NOMO-1 treated with DMSO at 0.1 percent for 48 hours (cell line): ENCODE measurements at regions not wholly inside any gene's neighbourhood (a gene's known extent, or its start where the extent isn't known, plus 50 kb on each side); places are given as distances from the start of the nearest gene placed in this dataset.
"Not testable (repeated sequence)": the region's sequence is repeated elsewhere in the genome, so short reads cannot be mapped to it uniquely, and the experiment has no call there.

Experiments used
- DNase-seq: peaks from one replicate; lab custom pipeline; 2025; ENCODE audit not compliant: unreplicated experiment; lab: John Stamatoyannopoulos, UW

DNA sequence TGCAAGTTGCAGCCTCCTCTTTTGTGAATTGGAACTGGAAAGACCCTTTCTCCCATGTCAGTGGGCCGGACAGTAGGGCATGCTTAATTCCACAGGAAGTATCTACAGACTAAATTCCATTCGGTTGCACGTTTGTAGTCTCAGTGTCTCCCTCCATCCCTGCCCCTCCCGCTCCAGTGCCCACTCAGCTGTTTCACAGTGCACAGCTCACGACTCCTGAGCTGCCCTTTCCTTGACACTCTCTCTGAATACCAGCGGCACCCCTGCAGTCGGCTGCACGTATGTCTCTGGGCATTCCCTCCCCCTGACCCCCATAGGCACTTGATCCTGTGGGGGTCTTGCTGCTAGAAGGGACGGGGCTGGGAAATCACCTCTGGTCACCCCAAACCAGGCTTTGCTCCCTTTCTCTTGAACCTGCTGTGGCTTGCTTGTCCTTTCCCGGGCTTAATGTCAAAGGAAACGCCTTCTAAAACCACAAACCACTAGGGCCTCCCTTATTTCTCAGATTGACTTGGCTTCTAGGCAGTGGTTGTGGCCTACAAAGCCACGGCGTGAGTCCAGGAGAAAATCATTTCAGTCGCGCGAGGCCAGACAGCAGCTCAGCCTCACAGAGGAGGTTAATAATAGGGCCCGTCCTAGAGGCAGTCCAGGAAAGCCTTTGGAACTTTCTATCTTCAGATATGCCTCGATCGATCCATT, 365.3 kb upstream of the PROX1 start:
- peak; percentile 61 for DNase-seq

DNA sequence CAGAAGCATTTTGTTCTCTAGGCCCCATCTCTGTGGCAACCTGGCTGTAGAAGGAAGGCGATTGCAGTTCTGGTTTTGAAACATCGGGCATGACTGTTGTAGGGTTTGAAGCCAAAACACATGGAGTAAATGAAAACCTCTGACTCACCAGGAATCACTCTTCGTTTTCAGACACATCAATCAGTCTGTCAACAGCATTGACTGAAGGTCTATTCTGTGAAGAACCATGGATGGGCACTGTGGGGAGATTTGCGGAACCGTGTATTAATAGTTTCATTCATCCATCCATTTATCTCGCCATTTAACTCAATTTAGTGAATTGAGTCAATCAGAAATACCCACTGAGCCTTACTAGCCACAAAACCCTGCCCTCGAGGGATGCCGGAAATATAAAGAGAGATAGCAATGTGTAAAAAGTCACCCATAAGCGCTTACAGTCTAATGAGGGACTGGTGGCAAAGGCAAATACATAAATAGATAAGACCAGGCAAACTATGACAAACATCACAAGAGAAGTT, 364.6 kb upstream of the PROX1 start:
- peak; percentile 59 for DNase-seq

DNA sequence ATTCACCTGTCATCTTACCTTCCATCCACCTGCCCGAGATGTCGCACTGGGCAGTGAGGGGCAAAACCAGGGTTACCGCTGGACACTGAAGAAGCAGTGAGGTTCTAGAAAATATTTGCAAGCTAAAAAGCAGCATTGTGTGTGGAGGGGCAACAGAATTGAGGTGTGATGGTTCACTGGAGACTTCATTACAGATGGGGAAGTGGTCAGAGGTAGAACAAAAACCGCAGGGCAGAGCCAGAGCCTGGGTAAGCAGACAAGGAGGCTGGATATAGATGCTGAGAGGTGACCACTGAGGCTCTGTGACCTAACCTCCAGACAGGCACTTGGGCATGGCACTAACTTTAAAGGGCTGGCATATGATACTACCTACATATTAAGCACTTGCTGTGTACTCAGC, 363.9 kb upstream of the PROX1 start:
- no peak for DNase-seq

DNA sequence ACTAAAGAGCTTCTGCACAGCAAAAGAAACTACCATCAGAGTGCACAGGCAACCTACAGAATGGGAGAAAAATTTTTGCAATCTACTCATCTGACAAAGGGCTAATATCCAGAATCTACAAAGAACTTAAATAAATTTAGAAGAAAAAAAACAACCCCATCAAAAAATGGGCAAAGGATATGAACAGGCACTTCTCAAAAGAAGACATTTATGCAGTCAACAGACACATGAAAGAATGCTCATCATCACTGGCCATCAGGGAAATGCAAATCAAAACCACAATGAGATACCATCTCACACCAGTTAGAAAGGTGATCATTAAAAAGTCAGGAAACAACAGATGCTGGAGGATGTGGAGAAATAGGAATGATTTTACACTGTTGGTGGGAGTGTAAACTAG, 351.0 kb upstream of the PROX1 start:
- DNase-seq = not testable (repeated sequence)

DNA sequence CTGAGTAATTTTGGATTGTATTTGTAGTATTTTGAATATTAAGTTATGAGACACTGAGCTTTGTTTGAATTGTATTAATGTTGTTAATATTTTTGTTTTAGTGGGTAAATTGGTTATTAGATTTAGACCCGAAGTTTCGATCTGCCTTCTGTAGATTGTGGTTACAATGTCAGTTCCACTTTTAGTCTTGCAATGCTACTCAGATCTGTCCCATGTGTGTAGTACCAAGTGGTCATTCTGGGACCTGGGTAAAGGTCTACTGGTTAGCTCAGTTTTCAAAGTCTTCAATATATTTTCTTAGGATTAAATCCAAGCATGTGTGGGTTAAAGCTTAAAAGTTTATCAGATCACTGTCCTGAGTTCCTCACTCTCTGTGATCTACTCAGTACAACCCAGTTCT, 346.5 kb upstream of the PROX1 start:
- no peak for DNase-seq

DNA sequence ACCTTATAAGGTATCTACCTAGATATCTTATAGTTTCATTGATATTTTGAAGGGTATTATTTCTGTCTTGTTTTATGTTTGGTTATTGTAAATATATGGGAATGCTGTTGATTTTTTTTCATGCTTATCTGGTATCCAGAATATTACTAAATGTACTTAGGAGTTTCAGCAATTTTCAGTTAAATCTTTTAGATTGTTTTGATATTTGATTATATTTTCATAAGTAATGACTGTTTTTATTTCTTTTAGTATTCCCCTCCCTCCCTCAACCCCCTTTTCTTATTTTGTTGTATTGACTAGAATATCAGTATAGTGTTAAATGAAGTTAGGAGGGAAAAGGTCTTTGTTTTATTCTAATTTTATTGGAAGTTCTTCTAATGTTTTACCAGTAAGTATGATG, 344.4 kb upstream of the PROX1 start:
- no peak for DNase-seq

DNA sequence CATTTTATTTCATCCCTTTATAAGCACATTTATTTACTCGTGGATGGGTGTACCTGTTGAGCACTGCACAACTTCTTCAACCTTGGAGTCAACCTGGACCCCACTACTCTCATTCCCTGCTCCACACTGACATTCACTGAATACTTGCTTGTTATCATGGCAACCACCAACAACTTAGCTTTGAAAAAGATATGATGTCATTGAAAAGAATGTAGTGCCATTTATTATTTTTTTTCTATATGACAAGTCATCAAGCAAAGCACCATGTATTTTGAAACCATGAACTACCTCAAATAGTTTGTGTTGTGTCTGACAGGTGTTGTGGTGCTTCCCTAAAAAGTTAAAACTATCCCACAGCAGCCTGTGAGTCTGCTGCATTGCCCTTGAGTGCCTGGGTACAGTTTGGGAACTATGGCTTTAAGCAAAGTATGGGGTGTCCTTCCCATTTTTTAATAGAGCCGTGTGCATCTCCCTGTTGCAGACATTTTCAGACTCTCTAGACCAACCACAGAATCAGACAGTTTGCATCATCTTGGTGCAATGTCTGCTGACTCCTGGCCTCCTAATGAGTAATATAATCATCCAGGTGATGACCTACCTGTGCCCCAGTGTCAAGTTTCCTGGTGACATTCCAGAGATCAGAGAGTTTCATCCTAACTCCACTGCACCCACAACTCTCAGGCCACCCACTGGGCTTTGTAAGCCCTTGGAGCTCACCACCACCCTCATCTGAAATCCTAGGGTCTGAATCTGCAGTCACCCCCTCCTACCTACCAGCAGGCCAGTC, 339.7 kb upstream of the PROX1 start:
- no peak for DNase-seq

DNA sequence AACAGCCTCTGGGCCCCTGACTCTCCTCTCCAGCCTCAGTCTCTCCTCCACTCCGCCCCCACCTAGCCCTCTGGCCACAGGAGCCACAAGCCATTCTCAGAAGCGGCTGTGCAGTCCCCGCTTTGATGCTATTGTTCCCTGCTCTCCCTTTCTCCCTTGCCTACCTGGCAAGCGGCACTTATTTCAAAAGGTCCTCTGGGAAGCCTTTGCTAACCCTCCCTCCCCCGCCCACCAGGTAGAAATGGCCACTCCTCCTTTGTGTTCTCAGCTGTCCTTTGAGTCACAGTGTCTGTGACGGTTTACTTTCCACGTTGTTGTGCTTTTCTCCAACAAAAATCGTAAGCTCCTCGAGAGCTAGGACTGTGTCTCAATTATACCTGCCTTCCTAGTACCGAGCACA, 338.4 kb upstream of the PROX1 start:
- no peak for DNase-seq

DNA sequence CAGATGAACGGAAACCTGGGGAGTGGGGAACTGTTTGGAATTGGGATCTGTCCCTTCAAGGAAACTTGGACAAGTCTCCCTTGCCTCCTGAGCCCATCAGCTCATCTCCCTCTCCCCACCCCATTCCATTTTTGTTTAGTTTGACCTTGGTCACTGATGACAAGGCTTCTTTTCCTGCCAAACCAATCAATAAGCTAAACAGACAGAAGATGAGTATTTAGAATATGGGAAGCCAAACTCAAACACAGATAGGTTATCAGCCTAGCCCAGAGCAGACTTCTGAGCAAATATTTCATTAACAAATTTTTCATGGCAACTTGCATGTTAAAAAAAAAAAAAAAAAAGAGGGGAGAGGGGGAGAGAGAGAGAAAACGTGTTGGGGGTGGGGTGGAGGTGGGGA, 337.2 kb upstream of the PROX1 start:
- no peak for DNase-seq

DNA sequence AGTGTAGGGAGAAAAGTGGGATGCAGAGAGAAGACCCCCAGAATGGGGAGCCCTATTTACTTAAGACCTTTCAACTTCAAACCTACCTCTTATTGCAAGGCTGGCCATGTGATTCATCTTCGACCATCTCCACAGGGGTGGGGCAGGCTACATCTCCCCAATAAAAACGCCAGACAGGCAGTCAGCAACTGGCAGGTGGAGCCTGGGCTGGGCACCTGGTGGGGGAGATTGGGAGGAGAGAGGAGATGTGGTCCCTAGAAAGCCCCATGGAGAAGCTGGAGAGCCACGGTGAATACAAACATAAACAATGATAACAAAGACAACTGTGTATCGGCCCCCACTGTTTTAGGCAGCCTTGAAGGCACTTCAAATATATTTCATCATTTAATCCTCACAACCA, 336.7 kb upstream of the PROX1 start:
- no peak for DNase-seq

DNA sequence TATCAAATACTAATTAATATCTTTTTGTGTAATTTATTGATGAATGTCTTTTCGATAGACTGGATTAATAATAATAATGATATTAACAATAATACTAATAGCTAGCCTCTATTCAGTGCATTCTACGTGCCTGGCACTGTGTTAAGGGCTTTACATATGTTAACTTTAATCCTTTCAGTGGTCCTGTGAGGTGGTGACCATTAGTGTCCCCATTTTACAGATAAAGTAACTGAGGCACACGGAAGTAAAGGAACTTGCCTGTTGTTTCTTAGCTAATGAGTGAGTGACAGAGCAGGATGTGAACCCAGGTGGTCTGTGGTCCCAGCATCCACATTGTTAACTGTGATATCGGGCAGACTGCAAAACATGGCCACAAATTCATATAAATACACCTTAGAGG, 335.7 kb upstream of the PROX1 start:
- no peak for DNase-seq

DNA sequence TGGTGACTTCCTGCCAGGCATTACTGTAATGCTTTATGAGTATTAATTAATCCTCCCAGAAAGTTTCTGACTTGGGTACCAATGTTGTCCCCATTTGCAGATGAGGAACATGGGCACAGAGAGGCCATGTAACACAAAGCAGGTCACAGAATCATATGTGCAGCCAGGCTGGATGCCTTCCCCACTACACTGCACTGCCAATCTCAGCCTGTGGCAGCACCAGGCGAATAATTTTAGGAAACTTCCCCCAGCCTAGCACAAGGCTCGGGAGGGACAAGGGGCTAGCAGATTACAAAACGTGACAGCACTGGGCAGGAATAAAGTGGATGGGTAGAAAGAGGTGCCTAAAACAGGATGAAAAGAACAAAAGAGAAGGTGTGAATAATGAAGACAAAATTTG, 331.7 kb upstream of the PROX1 start:
- no peak for DNase-seq

DNA sequence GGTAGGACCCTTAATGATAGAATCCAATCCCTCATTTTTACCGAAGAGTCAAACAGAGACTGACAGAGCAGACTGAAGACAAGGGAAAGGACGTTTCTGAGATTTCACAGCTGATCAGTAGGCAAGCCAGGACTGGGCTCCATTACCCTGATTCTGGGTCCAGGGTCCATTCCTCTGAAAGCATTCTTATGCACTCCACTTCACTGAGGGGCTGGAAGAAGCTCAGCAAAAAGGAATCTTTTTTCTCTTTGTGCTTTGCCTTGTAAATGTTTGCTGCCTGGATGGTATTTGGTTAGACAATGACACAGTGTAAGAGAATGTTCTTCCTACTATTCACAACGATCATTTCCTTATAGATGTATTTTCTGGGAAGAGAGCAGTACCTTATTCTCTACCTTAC, 331.3 kb upstream of the PROX1 start:
- no peak for DNase-seq

DNA sequence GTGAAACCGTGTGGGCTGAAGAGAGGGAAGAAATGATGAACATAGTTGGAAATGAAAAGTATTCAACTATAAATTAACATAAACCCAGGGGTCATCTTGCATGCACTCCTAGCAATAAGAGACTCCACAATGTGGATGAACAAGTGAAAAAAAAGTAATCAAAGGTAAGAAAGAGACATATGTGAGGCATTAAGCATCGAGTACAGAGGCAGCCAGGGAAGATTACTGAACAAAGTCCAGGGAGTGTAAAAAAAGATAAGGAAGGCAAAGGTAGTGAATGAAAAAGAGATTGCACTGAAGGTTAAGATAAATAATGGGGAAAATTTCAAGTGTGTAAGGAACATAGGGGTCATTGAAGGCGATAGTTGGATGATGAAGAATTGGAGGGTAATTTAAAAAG, 330.8 kb upstream of the PROX1 start:
- DNase-seq = no peak

DNA sequence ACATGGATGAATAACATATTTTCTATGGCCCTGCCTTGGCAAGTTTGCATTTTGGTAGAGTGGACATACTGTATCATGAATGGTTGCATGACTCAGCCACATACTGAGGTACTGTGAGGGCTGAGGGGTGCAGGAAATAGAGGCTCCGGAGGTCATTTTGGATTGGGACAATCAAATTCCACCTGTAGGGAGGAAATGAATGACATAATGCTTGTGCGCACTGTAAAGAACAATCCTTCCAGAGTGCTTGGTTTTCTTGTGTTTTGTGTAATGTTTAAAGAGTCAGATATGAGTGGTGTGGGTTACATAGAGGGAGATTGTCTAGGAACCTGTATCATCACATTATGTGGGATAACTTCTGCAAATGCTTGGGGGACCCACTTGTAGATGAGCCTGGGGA, 329.9 kb upstream of the PROX1 start:
- DNase-seq = no peak

DNA sequence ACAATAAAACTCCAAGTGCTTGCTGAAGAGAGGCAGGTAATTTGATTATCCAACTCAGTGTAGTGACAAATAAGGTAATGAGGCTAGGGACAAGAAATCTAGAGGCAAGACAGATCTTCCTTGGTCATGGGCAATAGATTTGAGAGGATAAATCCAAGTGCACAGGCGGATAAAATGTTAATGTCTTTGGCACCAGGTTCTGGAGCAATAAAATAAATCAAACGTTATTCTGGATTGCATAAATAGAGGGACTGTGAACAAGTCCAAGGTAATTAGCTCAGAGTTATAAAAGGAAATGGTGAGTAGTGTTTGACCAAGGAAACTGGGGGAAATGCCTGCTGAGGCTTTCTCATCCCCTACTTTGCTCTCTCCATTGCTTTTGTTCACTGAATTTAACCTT, 329.3 kb upstream of the PROX1 start:
- DNase-seq = no peak

DNA sequence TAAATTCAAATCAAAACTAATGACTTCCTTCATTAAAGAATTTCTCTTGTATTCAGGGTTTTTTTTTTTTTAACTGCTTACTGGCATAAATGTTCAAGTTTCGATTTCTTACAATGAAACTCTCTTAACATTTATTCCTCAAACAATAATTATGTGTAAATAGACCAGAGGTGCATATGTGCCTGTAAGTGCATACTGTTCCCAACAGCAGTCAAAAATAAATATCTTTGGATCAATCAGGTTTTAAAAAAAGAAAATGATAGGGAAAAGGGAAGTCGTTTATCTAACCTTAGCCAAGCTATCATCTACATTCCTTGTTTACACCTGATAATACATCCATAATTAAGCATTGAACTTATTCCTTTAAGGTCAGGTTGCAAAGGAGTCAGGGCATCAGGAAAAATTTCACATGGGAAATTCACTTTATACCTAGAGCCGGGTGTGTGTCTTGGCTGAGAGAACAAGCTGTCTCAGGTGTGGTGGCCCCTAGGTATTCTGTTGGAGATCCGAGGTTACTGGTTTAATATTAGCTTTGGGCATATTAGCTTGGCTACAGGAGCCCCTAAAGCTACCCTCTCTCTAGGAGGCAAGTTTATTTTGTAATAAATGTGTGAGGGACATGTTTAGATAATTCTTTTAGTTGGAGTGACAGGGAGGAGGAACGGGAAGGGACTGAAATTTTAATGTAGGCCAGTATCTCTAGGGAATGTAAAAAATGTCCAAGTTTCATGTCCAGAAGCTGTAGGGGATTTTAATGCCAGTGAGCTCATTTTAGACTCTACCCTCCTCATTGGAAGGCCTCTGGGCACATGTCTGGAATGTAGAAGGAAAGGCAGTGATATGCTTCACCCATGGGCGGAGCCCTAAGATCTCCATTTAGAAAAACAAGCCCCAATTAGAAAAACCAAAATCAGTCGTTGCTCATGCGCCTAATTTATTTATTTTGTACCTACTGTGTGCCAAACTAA, 327.9 kb upstream of the PROX1 start:
- DNase-seq = no peak

DNA sequence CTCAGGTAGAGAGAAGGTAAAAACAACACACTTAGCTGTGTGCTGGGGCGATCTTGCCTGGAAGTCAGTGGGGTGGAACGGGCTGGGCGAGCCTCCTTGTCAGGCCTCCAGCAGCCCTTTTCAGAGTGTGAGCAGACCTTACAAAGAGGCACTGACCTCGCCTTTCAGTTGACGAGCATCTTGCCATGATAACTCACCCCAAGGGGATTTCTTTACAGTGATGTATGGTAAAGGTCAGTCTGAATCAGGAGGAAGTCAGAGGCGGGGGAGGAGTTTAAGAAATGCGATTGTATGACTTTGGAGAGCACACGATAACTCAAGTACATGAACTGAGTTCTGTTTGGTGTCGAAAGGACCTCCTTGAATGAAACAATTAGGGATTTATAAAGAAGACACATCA, 326.5 kb upstream of the PROX1 start:
- no peak for DNase-seq

DNA sequence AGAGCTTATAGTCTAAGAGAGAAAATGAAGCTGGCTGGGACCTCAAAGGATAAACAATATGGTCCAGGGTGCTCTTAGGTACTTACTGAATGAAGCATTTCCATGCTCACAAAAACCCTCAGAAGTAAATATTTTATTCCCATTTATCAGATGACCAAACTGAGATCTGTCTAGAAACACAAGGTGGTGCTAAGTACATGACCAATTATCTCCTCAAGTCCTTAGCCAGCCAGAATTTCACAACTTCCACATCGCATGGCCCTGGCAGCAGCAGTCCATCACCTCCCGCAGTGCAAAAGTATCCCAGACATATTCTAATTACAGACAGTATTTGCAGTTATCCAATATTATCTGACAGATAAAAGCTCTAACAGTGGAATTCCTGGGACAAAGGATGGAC, 321.7 kb upstream of the PROX1 start:
- DNase-seq = peak; percentile 22

DNA sequence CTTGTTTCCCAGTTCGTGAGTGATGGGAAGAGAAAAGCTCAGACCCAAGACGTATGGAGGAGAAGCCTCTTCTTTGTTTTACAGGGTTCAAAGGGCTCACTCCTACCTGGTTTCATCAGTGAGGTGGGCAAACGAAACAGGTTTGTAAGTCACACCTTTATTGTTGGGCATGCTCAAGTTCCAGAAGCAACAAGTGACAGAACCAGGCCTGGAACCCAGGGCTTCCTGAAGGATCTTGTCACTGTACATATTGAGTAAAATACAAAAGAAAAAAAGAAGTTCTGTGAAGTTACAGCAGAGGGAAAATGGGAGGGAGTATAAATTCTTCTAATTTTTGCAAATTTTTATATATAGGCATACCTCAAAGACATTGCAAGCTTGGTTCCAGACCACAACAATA, 320.9 kb upstream of the PROX1 start:
- no peak for DNase-seq

DNA sequence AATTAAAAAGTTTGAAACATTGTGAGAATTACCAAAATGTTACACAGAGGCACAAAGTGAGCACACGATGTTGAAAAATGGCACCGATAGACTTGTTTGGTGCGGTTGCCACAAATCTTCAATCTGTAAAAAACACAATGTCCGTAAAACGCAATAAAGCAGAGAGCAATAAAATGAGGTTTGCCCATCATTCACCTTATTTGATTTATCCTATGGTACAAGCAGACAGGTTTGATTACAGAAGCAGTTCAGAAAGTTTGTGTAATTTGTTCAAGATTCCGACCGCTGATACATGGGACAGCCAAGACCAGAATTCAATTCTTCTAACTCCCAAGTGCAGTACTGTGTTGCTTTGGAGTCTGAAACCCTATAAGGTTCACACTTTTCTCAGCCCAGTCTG, 318.3 kb upstream of the PROX1 start:
- DNase-seq = no peak
